GM23248 (cell line): ENCODE measurements at regions not wholly inside any gene's neighbourhood (a gene's known extent, or its start where the extent isn't known, plus 50 kb on each side); places are given as distances from the start of the nearest gene placed in this dataset.

Experiments used
- EZH2 ChIP-seq: fragments of 200-600 bp; sonication (generic); IDR thresholded peaks from 2 replicates; pipeline ENCODE4 v1.6.1; 2018; ENCODE audit warnings: antibody characterized with exemption, mild to moderate bottlenecking; ENCODE audit not compliant: insufficient read depth, poor library complexity, severe bottlenecking
- EZH2phosphoT487 ChIP-seq: fragments of 200-600 bp; sonication (generic); IDR thresholded peaks from 2 replicates; pipeline ENCODE4 v1.6.1; 2018; ENCODE audit warnings: antibody characterized with exemption, moderate library complexity, mild to moderate bottlenecking, low read depth; ENCODE audit not compliant: insufficient read depth

DNA sequence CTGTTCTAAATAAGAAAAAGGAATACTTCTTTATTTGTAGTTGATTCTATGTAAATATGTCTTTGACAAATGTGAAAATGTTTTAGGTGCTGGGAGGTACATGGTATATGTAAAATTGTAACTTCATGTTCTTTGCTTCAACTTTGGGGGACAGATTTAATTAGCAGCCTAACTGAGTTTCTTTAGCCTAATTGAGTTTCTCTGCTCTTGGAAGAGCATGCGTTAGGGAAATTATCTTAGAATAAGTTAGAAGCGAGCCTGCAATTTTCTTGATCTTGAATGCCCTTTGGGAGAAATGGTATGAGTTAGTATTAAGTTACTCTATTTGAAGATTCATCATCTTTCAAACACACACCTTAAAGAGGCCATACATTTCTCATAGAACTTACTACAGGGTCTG lies 194.3 kb downstream of the AEBP2 start:
- TF ChIP-seq EZH2 (no peak), EZH2phosphoT487 (no peak)
